H1 (cell line): ENCODE measurements at regions not wholly inside any gene's neighbourhood (a gene's known extent, or its start where the extent isn't known, plus 50 kb on each side); places are given as distances from the start of the nearest gene placed in this dataset.

Experiments used
- CTCF ChIA-PET: fragments of 300-600 bp; sonication (Branson Sonifier 250); formaldehyde crosslinking; loops from one replicate; lab custom pipeline; 2021; ENCODE audit not compliant: partially characterized antibody; lab: Charles Lee
- POLR2A ChIA-PET: fragments of 300-600 bp; sonication (Branson Sonifier 250); formaldehyde crosslinking; loops from one replicate; lab custom pipeline; 2021; ENCODE audit warnings: inconsistent platforms; ENCODE audit not compliant: partially characterized antibody; lab: Charles Lee
- DNase-seq, 2 experiments: peaks; one replicate each; pipeline versions ENCODE4 v3.0.0 to v3.0.0-alpha.2; 2010 to 2022; ENCODE audit warnings: low spot score in 2 of 2, low read depth in 1 of 2, mixed read lengths in 1 of 2
- FAIRE-seq: peaks from 2 replicates; lab custom pipeline; 2011; peaks lifted over from hg19 to GRCh38; lab: Jason Lieb, UNC
- H2AFZ ChIP-seq: 2 replicates; pipeline ENCODE4 v1.8.1; 2012; ENCODE audit warnings: low read length, inconsistent platforms
- H2AK5ac ChIP-seq: 2 replicates; pipeline ENCODE4 v1.6.1; 2013; ENCODE audit warnings: low read depth, low read length
- H2BK120ac ChIP-seq: replicated peaks from 2 replicates; pipeline ENCODE3; 2013; ENCODE audit warnings: low read depth, low read length, inconsistent platforms
- H2BK12ac ChIP-seq: 2 replicates; pipeline ENCODE4 v1.6.1; 2013; ENCODE audit warnings: low read depth, low read length
- H2BK15ac ChIP-seq: 2 replicates; pipeline ENCODE4 v1.6.1; 2013; ENCODE audit warnings: low read length
- H2BK20ac ChIP-seq: 2 replicates; pipeline ENCODE4 v1.6.1; 2013; ENCODE audit warnings: low read length
- H2BK5ac ChIP-seq: 2 replicates; pipeline ENCODE4 v1.6.1; 2013; ENCODE audit warnings: low read depth, low read length
- H3K14ac ChIP-seq: 2 replicates; pipeline ENCODE4 v1.6.1; 2013; ENCODE audit warnings: inconsistent platforms; ENCODE audit not compliant: insufficient read length
- H3K18ac ChIP-seq: 2 replicates; pipeline ENCODE4 v1.6.1; 2013; ENCODE audit warnings: low read length; ENCODE audit errors: extremely low read depth
- H3K23ac ChIP-seq: 2 replicates; pipeline ENCODE4 v1.6.1; 2013; ENCODE audit warnings: inconsistent platforms; ENCODE audit not compliant: insufficient read length
- H3K23me2 ChIP-seq: 2 replicates; pipeline ENCODE4 v1.6.1; 2013; ENCODE audit warnings: low read depth, low read length
- H3K27ac ChIP-seq: 2 replicates; pipeline ENCODE4 v1.6.1; 2011; ENCODE audit warnings: low read depth, low read length, inconsistent platforms
- H3K27me3 ChIP-seq, 4 experiments: replicated peaks in 1 of 4; 1 replicate in 1 of 4; 2 replicates in 3 of 4; pipeline versions ENCODE4 v1.6.1 to v1.8.1; 2011 to 2013; ENCODE audit warnings: low read length in 3 of 4, mild to moderate bottlenecking in 3 of 4, inconsistent platforms in 2 of 4, mixed read lengths in 2 of 4, moderate library complexity in 1 of 4; ENCODE audit not compliant: control insufficient read depth in 3 of 4, insufficient read depth in 3 of 4; ENCODE audit errors: extremely low read depth in 1 of 4
- H3K36me3 ChIP-seq, 4 experiments: 2 replicates each; pipeline versions ENCODE4 v1.6.1 to v1.8.1; 2011 to 2013; ENCODE audit warnings: mild to moderate bottlenecking in 4 of 4, low read length in 3 of 4, moderate library complexity in 2 of 4, control low read depth in 1 of 4, inconsistent platforms in 1 of 4; ENCODE audit not compliant: insufficient read depth in 4 of 4, control insufficient read depth in 2 of 4
- H3K4ac ChIP-seq: replicated peaks from 2 replicates; pipeline ENCODE3; 2013; ENCODE audit warnings: low read length, low read depth, mixed read lengths, inconsistent platforms; ENCODE audit not compliant: insufficient read length
- H3K4me1 ChIP-seq, 4 experiments: replicated peaks in 1 of 4; 1 replicate in 1 of 4; 2 replicates in 3 of 4; pipeline versions ENCODE4 v1.6.1 to v1.8.1; 2011 to 2013; ENCODE audit warnings: low read length in 3 of 4, inconsistent platforms in 2 of 4, mixed read lengths in 1 of 4; ENCODE audit not compliant: insufficient read depth in 4 of 4, control insufficient read depth in 3 of 4
- H3K4me2 ChIP-seq, 2 experiments: 2 replicates each; pipeline versions ENCODE4 v1.6.1 to v1.8.1; 2011 to 2013; ENCODE audit warnings: low read depth in 2 of 2, low read length in 2 of 2, control low read depth in 1 of 2, inconsistent platforms in 1 of 2, mild to moderate bottlenecking in 1 of 2; ENCODE audit not compliant: insufficient read depth in 1 of 2
- H3K4me3 ChIP-seq, 4 experiments: fragments of 200-600, 300-600 bp in 1 of 4; sonication (generic), shearing (Covaris generic), sonication (Bioruptor Twin) in 1 of 4; 2 replicates each; pipeline versions ENCODE4 v1.5.1 to v1.8.1; 2011 to 2016; ENCODE audit warnings: low read length in 4 of 4, low read depth in 3 of 4, control low read depth in 2 of 4, inconsistent platforms in 2 of 4, mild to moderate bottlenecking in 2 of 4, mixed read lengths in 1 of 4, moderate library complexity in 1 of 4; ENCODE audit not compliant: insufficient read depth in 2 of 4; ENCODE audit errors: extremely low read depth in 1 of 4
- H3K56ac ChIP-seq: replicated peaks from 2 replicates; pipeline ENCODE3; 2013; ENCODE audit warnings: low read depth, mild to moderate bottlenecking, mixed read lengths, low read length, inconsistent platforms; ENCODE audit not compliant: insufficient read length
- H3K79me1 ChIP-seq: 2 replicates; pipeline ENCODE4 v1.6.1; 2013; ENCODE audit warnings: low read depth, low read length, control low read depth
- H3K79me2 ChIP-seq, 2 experiments: 2 replicates each; pipeline versions ENCODE4 v1.6.1 to v1.8.1; 2012 to 2013; ENCODE audit warnings: low read length in 2 of 2, mild to moderate bottlenecking in 2 of 2, inconsistent platforms in 1 of 2; ENCODE audit not compliant: insufficient read depth in 2 of 2, control insufficient read depth in 1 of 2
- H3K9ac ChIP-seq, 4 experiments: replicated peaks in 1 of 4; 1 replicate in 1 of 4; 2 replicates in 3 of 4; pipeline versions ENCODE4 v1.6.1 to v1.8.1; 2011 to 2013; ENCODE audit warnings: low read depth in 3 of 4, low read length in 3 of 4, control low read depth in 2 of 4, mild to moderate bottlenecking in 2 of 4, moderate library complexity in 2 of 4, inconsistent platforms in 1 of 4; ENCODE audit errors: extremely low read depth in 1 of 4
- H3K9me3 ChIP-seq, 2 experiments: 2 replicates each; pipeline versions ENCODE4 v1.6.1 to v1.8.1; 2012 to 2013; ENCODE audit warnings: mild to moderate bottlenecking in 2 of 2, moderate library complexity in 2 of 2, control low read depth in 1 of 2, inconsistent platforms in 1 of 2, low read depth in 1 of 2, low read length in 1 of 2, mixed read lengths in 1 of 2; ENCODE audit not compliant: insufficient read depth in 2 of 2
- H4K20me1 ChIP-seq, 2 experiments: replicated peaks in 1 of 2; 2 replicates each; pipeline versions ENCODE3 to v1.8.1; 2011 to 2013; ENCODE audit warnings: inconsistent platforms in 2 of 2, low read length in 2 of 2, mild to moderate bottlenecking in 1 of 2; ENCODE audit not compliant: insufficient read depth in 2 of 2, control insufficient read depth in 1 of 2
- H4K5ac ChIP-seq: 2 replicates; pipeline ENCODE4 v1.6.1; 2013; ENCODE audit warnings: low read length, low read depth, mixed read lengths, inconsistent platforms; ENCODE audit not compliant: insufficient read length
- H4K8ac ChIP-seq: 2 replicates; pipeline ENCODE4 v1.8.0; 2013; ENCODE audit warnings: mild to moderate bottlenecking, moderate library complexity, low read length, inconsistent platforms; ENCODE audit not compliant: insufficient read depth; ENCODE audit errors: extremely low read depth
- H4K91ac ChIP-seq: replicated peaks from 2 replicates; pipeline ENCODE3; 2013; ENCODE audit warnings: low read length, mixed read lengths, inconsistent platforms; ENCODE audit not compliant: insufficient read length
- SUZ12 ChIP-seq: fragments of 200-600 bp; sonication (generic); IDR thresholded peaks from 2 replicates; pipeline ENCODE4 v1.6.1; 2012; ENCODE audit warnings: mild to moderate bottlenecking, inconsistent platforms, low read length, moderate library complexity, mixed read lengths
- WGBS, 2 experiments: shearing (Covaris generic) in 1 of 2; methylation state at CpG; one replicate each; pipeline versions ENCODE4 v1.1.6 to v1.1.7; 2013 to 2015; ENCODE audit warnings: low lambda C conversion rate in 2 of 2, mixed read lengths in 2 of 2, inconsistent platforms in 1 of 2, low coverage in 1 of 2, missing lambda C conversion rate in 1 of 2; ENCODE audit not compliant: insufficient replicate concordance in 2 of 2, insufficient coverage in 1 of 2, insufficient read length in 1 of 2; ENCODE audit errors: extremely low coverage in 1 of 2, missing lambda C conversion rate in 1 of 2; 5-methylcytosine and 5-hydroxymethylcytosine counted together

GRCh38 chr2:53035153-53035552, 732.5 kb upstream of the CHAC2 start:
- Histone ChIP-seq H4K5ac (no peak overlapping the region), H3K36me3 (no peaks in the 10 kb centered on the region), H3K79me1 (no peaks in the 10 kb centered on the region), H3K23ac (no peak overlapping the region), H2AFZ (no peak overlapping the region), H3K23me2 (no peaks in the 10 kb centered on the region), H2BK15ac (no peak overlapping the region), H4K20me1 (no peaks in the 10 kb centered on the region), H3K4me1 (peaks cover 0 to 3% (median under 1%) of the 10 kb centered on the region in 4 experiments; a peak in 1 of 7 replicates), H2BK120ac (no peak overlapping the region), H2BK5ac (no peak overlapping the region), H3K27ac (no peak overlapping the region), H3K79me2 (no peaks in the 10 kb centered on the region), H3K9ac (no peak overlapping the region), H2AK5ac (no peak overlapping the region), H3K56ac (no peak overlapping the region), H2BK12ac (no peak overlapping the region), H2BK20ac (no peak overlapping the region), H3K14ac (no peak overlapping the region), H3K4me3 (no peak overlapping the region), H4K8ac (no peak overlapping the region), H3K27me3 (peaks cover 0 to 3% (median 1%) of the 10 kb centered on the region in 4 experiments; a peak in 2 of 7 replicates), H3K4ac (no peak overlapping the region), H4K91ac (no peak overlapping the region), H3K9me3 (no peaks in the 10 kb centered on the region), H3K18ac (no peak overlapping the region), H3K4me2 (no peak overlapping the region)
- TF ChIP-seq SUZ12, result no peak
- FAIRE-seq (no peak), DNase-seq (no peak)
- 36% methylated on average over 1 of the region's 1 CpG; no CpG with 5 or more reads in 1 of the 2 experiments for WGBS, 2 experiments
- ChIA-PET POLR2A (no interaction called here), CTCF (interaction anchor here (1.5 kb wide), 1 partner anchor 16 kb away, joined by 9 read pairs; no protein-coding TSS in a partner anchor)
